ENCODE measurements at regions not wholly inside any gene's neighbourhood (a gene's known extent, or its start where the extent isn't known, plus 50 kb on each side); places are given as distances from the start of the nearest gene placed in this dataset.

DNA sequence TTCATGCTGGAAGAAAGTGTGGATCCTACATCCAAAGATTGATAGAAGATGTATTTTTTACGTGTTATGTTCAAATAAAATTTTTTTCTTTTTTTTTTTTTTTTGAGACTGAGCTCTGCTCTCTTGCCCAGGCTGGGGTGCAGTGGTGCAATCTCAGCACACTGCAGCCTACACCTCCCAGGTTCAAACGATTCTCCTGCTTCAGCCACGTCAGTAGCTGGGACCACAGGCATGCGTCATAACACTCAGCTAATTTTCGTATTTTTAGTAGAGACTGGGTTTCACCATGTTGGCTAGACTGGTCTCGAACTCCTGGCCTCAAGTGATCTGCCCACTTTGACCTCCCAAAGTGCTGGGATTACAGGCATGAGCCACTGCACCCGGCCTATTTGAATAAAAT, 65.7 kb downstream of the KLF12 start:
- intact Hi-C loops (cut with micrococcal nuclease) = no loop called here
- DNase-seq (ENCODE audit: low read depth, low spot score) (no peak), ATAC-seq (no peak)
- H3K9me2 ChIP-seq (ENCODE audit: insufficient read depth) = no peaks in the 10 kb centered on the region
- H4K20me1 ChIP-seq (ENCODE audit: insufficient read depth) = no peaks in the 10 kb centered on the region
- H3K9me3 ChIP-seq (ENCODE audit: control insufficient read depth in 1 of 2, insufficient read depth in 1 of 2, low read depth in 1 of 2, low read length in 2 of 2) = no peaks in the 10 kb centered on the region
- H3K79me2 ChIP-seq (ENCODE audit: insufficient read depth, low read length) = no peaks in the 10 kb centered on the region
- ChIA-PET POLR2A (no interaction called here), RAD21 (ENCODE audit: low non-redundant PET in 1 of 2, low total read pairs in 2 of 2, uncharacterized antibody in 2 of 2, unreplicated experiment in 2 of 2) (no interaction called here), CTCF (no interaction called here)
- no TSS peak for BruUV-seq (replicated peaks)
- H3K27me3 ChIP-seq (ENCODE audit: insufficient read depth, low read length) = no peaks in the 10 kb centered on the region
- no peak overlapping the region for H3K4me3 ChIP-seq (replicated peaks in 1 of 2; ENCODE audit: low read depth in 1 of 2, low read length in 2 of 2)
- H3K36me3 ChIP-seq (ENCODE audit: control insufficient read depth in 1 of 2, insufficient read depth in 2 of 2, low read length in 2 of 2) = no peaks in the 10 kb centered on the region
- TF ChIP-seq JUND (IDR thresholded peaks at IDR 0.05) = no peak
- no peak overlapping the region for H3K9ac ChIP-seq (ENCODE audit: low read length)
- no peaks in the 10 kb centered on the region for H3K4me1 ChIP-seq (ENCODE audit: control insufficient read depth in 1 of 2, insufficient read depth in 2 of 2, low read length in 2 of 2)
- no peak overlapping the region for H3K4me2 ChIP-seq (ENCODE audit: low read length)
- H2AFZ ChIP-seq (ENCODE audit: low read depth, low read length, poor library complexity, severe bottlenecking) = no peak overlapping the region
- H3K27ac ChIP-seq (ENCODE audit: low read depth, low read length) = no peak overlapping the region

- Histone ChIP-seq H3K36me3 (ENCODE audit: control insufficient read depth in 1 of 2, insufficient read depth in 2 of 2, low read length in 2 of 2) (no peaks in the 10 kb centered on the region), H3K79me2 (ENCODE audit: insufficient read depth, low read length) (no peaks in the 10 kb centered on the region), H3K4me2 (ENCODE audit: low read length) (no peak overlapping the region), H3K27ac (ENCODE audit: low read depth, low read length) (no peak overlapping the region), H3K9me2 (ENCODE audit: insufficient read depth) (no peaks in the 10 kb centered on the region), H3K9ac (ENCODE audit: low read length) (no peak overlapping the region), H2AFZ (ENCODE audit: low read depth, low read length, poor library complexity, severe bottlenecking) (no peak overlapping the region), H3K4me3 (replicated peaks in 1 of 2; ENCODE audit: low read depth in 1 of 2, low read length in 2 of 2) (no peak overlapping the region), H3K27me3 (ENCODE audit: insufficient read depth, low read length) (no peaks in the 10 kb centered on the region), H3K4me1 (ENCODE audit: control insufficient read depth in 1 of 2, insufficient read depth in 2 of 2, low read length in 2 of 2) (no peaks in the 10 kb centered on the region), H3K9me3 (ENCODE audit: control insufficient read depth in 1 of 2, insufficient read depth in 1 of 2, low read depth in 1 of 2, low read length in 2 of 2) (no peaks in the 10 kb centered on the region), H4K20me1 (ENCODE audit: insufficient read depth) (no peaks in the 10 kb centered on the region)
- ChIA-PET CTCF (no interaction called here), POLR2A (no interaction called here), RAD21 (ENCODE audit: low non-redundant PET in 1 of 2, low total read pairs in 2 of 2, uncharacterized antibody in 2 of 2, unreplicated experiment in 2 of 2) (no interaction called here)
- no TSS peak for BruUV-seq (replicated peaks)
- ATAC-seq = no peak
- intact Hi-C loops (cut with micrococcal nuclease) = no loop called here
- no peak for DNase-seq (ENCODE audit: low read depth, low spot score)
- TF ChIP-seq CTCF (IDR thresholded peaks at IDR 0.05 in 2 of 3, conservative IDR thresholded peaks at IDR 0.05 in 1 of 3; ENCODE audit: borderline replicate concordance in 1 of 3, insufficient read depth in 1 of 3, low read depth in 2 of 3, low read length in 2 of 3) (no peak), MAX (IDR thresholded peaks at IDR 0.05) (no peak), YY1 (IDR thresholded peaks at IDR 0.05; ENCODE audit: extremely low read depth, insufficient replicate concordance, low read depth, low read length) (no peak), SIN3A (IDR thresholded peaks at IDR 0.05; ENCODE audit: low read depth) (no peak), ZFX (IDR thresholded peaks at IDR 0.05) (no peak), POLR2AphosphoS5 (IDR thresholded peaks at IDR 0.05; ENCODE audit: low read depth, low read length) (no peak), FOSL1 (IDR thresholded peaks at IDR 0.05; ENCODE audit: low read depth) (no peak), JUND (IDR thresholded peaks at IDR 0.05) (no peak), EZH2phosphoT487 (IDR thresholded peaks at IDR 0.05; ENCODE audit: borderline replicate concordance) (no peak), SP1 (IDR thresholded peaks at IDR 0.05; ENCODE audit: low read depth) (no peak), EZH2 (IDR thresholded peaks at IDR 0.05) (no peak)
- TF ChIP-seq, protein P1, sequence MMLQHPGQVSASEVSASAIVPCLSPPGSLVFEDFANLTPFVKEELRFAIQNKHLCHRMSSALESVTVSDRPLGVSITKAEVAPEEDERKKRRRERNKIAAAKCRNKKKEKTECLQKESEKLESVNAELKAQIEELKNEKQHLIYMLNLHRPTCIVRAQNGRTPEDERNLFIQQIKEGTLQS (IDR thresholded peaks at IDR 0.05) = no peak
- TF ChIP-seq, protein P2, sequence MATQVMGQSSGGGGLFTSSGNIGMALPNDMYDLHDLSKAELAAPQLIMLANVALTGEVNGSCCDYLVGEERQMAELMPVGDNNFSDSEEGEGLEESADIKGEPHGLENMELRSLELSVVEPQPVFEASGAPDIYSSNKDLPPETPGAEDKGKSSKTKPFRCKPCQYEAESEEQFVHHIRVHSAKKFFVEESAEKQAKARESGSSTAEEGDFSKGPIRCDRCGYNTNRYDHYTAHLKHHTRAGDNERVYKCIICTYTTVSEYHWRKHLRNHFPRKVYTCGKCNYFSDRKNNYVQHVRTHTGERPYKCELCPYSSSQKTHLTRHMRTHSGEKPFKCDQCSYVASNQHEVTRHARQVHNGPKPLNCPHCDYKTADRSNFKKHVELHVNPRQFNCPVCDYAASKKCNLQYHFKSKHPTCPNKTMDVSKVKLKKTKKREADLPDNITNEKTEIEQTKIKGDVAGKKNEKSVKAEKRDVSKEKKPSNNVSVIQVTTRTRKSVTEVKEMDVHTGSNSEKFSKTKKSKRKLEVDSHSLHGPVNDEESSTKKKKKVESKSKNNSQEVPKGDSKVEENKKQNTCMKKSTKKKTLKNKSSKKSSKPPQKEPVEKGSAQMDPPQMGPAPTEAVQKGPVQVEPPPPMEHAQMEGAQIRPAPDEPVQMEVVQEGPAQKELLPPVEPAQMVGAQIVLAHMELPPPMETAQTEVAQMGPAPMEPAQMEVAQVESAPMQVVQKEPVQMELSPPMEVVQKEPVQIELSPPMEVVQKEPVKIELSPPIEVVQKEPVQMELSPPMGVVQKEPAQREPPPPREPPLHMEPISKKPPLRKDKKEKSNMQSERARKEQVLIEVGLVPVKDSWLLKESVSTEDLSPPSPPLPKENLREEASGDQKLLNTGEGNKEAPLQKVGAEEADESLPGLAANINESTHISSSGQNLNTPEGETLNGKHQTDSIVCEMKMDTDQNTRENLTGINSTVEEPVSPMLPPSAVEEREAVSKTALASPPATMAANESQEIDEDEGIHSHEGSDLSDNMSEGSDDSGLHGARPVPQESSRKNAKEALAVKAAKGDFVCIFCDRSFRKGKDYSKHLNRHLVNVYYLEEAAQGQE (IDR thresholded peaks at IDR 0.05; ENCODE audit: low read depth) = no peak
- TF ChIP-seq, protein P3, sequence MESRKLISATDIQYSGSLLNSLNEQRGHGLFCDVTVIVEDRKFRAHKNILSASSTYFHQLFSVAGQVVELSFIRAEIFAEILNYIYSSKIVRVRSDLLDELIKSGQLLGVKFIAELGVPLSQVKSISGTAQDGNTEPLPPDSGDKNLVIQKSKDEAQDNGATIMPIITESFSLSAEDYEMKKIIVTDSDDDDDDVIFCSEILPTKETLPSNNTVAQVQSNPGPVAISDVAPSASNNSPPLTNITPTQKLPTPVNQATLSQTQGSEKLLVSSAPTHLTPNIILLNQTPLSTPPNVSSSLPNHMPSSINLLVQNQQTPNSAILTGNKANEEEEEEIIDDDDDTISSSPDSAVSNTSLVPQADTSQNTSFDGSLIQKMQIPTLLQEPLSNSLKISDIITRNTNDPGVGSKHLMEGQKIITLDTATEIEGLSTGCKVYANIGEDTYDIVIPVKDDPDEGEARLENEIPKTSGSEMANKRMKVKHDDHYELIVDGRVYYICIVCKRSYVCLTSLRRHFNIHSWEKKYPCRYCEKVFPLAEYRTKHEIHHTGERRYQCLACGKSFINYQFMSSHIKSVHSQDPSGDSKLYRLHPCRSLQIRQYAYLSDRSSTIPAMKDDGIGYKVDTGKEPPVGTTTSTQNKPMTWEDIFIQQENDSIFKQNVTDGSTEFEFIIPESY (IDR thresholded peaks at IDR 0.05; ENCODE audit: extremely low read depth, insufficient replicate concordance, low read length) = no peak
Measured at GRCh38 chr13:74067818-74068217, 66.4 kb downstream of the KLF12 start.

All from HCT116 (cell line).